ENCODE measurements at regions not wholly inside any gene's neighbourhood (a gene's known extent, or its start where the extent isn't known, plus 50 kb on each side); places are given as distances from the start of the nearest gene placed in this dataset.

- no peak overlapping the region for H3K27ac ChIP-seq (ENCODE audit: insufficient read depth, low read length)
- no peaks in the 10 kb centered on the region for H3K36me3 ChIP-seq (ENCODE audit: control insufficient read depth, insufficient read depth, low read length)
- H2BK5ac ChIP-seq (ENCODE audit: low read depth, low read length, poor library complexity, severe bottlenecking): no peak overlapping the region
- WGBS, 2 experiments (ENCODE audit: extremely low coverage in 2 of 2, insufficient read length in 1 of 2): no CpG with 5 or more reads among the region's 5 CpGs
- no peak overlapping the region for H2AK9ac ChIP-seq (replicated peaks; ENCODE audit: low read depth, low read length, poor library complexity)
- no peaks in the 10 kb centered on the region for H4K20me1 ChIP-seq (ENCODE audit: insufficient read depth, low read length)
- ATAC-seq (ENCODE audit: low read depth) (no peak), DNase-seq (no peak)
- no peak overlapping the region for H2AFZ ChIP-seq (replicated peaks; ENCODE audit: low read length, poor library complexity)
- no peaks in the 10 kb centered on the region; the same call in none of the 2 replicates for H3K27me3 ChIP-seq (ENCODE audit: control insufficient read depth, insufficient read depth, low read length)
- H3K4me2 ChIP-seq (ENCODE audit: low read depth, low read length): no peak overlapping the region
- H4K91ac ChIP-seq (ENCODE audit: insufficient read depth, low read depth, low read length): no peak overlapping the region
- in situ Hi-C loops (cut with MboI; ENCODE audit: low sequenced_read_pairs): no loop called here
- no peak overlapping the region for H2BK15ac ChIP-seq (ENCODE audit: low read depth, low read length)
- H2BK120ac ChIP-seq (ENCODE audit: low read depth, low read length): no peak overlapping the region
- intact Hi-C loops (cut with micrococcal nuclease): loop anchor here (5.0 kb wide), 2 partner anchors 928 to 1373 kb away; no protein-coding TSS in a partner anchor
- no peak overlapping the region for H3K4me3 ChIP-seq (ENCODE audit: insufficient read depth, low read depth, low read length)
- H3K9me1 ChIP-seq (ENCODE audit: insufficient read depth, low read length): no peaks in the 10 kb centered on the region
- H2BK20ac ChIP-seq (ENCODE audit: low read depth, low read length): no peak overlapping the region
- no peak overlapping the region for H3K56ac ChIP-seq (ENCODE audit: extremely low read depth, insufficient read depth, low read length)
- CTCF ChIA-PET: no interaction called here
- POLR2A ChIA-PET (ENCODE audit: unreplicated experiment): no interaction called here
- H4K5ac ChIP-seq (ENCODE audit: low read depth, low read length): no peak overlapping the region
- dilution Hi-C loops (cut with HindIII; ENCODE audit: low sequenced_read_pairs, unreplicated experiment): no loop called here
- H3K9ac ChIP-seq (ENCODE audit: low read depth, low read length): no peak overlapping the region
- no peaks in the 10 kb centered on the region for H3K79me1 ChIP-seq (ENCODE audit: low read depth in 1 of 2, low read length in 2 of 2)
- TF ChIP-seq ELK1 (IDR thresholded peaks at IDR 0.05; ENCODE audit: borderline replicate concordance, low read depth, low read length) (no peak), FOS (IDR thresholded peaks at IDR 0.05; ENCODE audit: low read depth, low read length) (no peak), MAZ (IDR thresholded peaks at IDR 0.05; ENCODE audit: borderline replicate concordance, low read depth, low read length) (no peak), MAFK (IDR thresholded peaks at IDR 0.05; ENCODE audit: low read depth, low read length) (no peak), CTCF (conservative IDR thresholded peaks at IDR 0.05; ENCODE audit: low read depth, low read length) (no peak), CHD1 (IDR thresholded peaks at IDR 0.05; ENCODE audit: low read depth, low read length) (no peak), SMC3 (IDR thresholded peaks at IDR 0.05; ENCODE audit: low read depth, low read length) (no peak)
- H3K4ac ChIP-seq (ENCODE audit: low read depth, low read length): no peak overlapping the region
- H2AK5ac ChIP-seq (ENCODE audit: low read depth, low read length): no peak overlapping the region
- no peak overlapping the region for H4K8ac ChIP-seq (ENCODE audit: low read depth in 2 of 2, low read length in 2 of 2)
- no peak overlapping the region for H3K23ac ChIP-seq (ENCODE audit: low read depth, low read length)
- H3K14ac ChIP-seq (replicated peaks; ENCODE audit: low read depth, low read length): no peak overlapping the region
- no peak overlapping the region for H3K18ac ChIP-seq (ENCODE audit: low read depth, low read length)
- no peaks in the 10 kb centered on the region for H3K9me3 ChIP-seq (ENCODE audit: control insufficient read depth, insufficient read depth, low read length)
- H3K4me1 ChIP-seq (ENCODE audit: control insufficient read depth, insufficient read depth, low read length): no peaks in the 10 kb centered on the region
- no TSS peak for BruUV-seq (replicated peaks)
Observed at GRCh38 chr19:32040236-32040635, 305.2 kb upstream of the ZNF507 start.

All from IMR-90 (cell line).